K562 (cell line): ENCODE measurements at regions not wholly inside any gene's neighbourhood (a gene's known extent, or its start where the extent isn't known, plus 50 kb on each side); places are given as distances from the start of the nearest gene placed in this dataset.

Source experiments
- ATF7 ChIP-seq: fragments of 450-650 bp; IDR thresholded peaks from 2 replicates; pipeline ENCODE4 v1.7.1; 2014; ENCODE audit warnings: mild to moderate bottlenecking, moderate library complexity
- C11orf30 ChIP-seq: fragments of 450-650 bp; IDR thresholded peaks from 2 replicates; pipeline ENCODE4 v1.6.1; 2016; ENCODE audit warnings: low read depth, mild to moderate bottlenecking
- HES1 ChIP-seq: fragments of 450-650 bp; IDR thresholded peaks from 2 replicates; pipeline ENCODE4 v1.6.1; 2016; ENCODE audit warnings: low read depth, mild to moderate bottlenecking, moderate library complexity
- PRPF4 ChIP-seq: fragments of 200-400 bp; formaldehyde crosslinking; IDR thresholded peaks from one replicate; pipeline ENCODE4 v1.6.1; 2017; ENCODE audit warnings: low read length, low read depth, mild to moderate bottlenecking; ENCODE audit not compliant: insufficient read depth, poor library complexity, severe bottlenecking
- PURB ChIP-seq: sonication (generic); formaldehyde crosslinking; IDR thresholded peaks from 2 replicates; pipeline ENCODE4 v1.9.0; 2021; ENCODE audit warnings: low read depth, mild to moderate bottlenecking, missing genetic modification reagents
- REST ChIP-seq, 2 experiments: fragments of 450-650 bp; formaldehyde crosslinking in 1 of 2; IDR thresholded peaks; 2 replicates each; pipeline versions ENCODE4 v1.4.0 to v1.6.1; 2014 to 2020; ENCODE audit warnings: mild to moderate bottlenecking in 2 of 2, borderline replicate concordance in 1 of 2, low read depth in 1 of 2
- SIN3A ChIP-seq, 2 experiments: fragments of 150-350 bp in 1 of 2; IDR thresholded peaks; 2 replicates each; pipeline ENCODE4 v1.6.1; 2011 to 2016; ENCODE audit warnings: borderline replicate concordance in 2 of 2, low read depth in 2 of 2, low read length in 2 of 2, mild to moderate bottlenecking in 2 of 2, moderate library complexity in 2 of 2; ENCODE audit not compliant: control insufficient read depth in 1 of 2
- ZMIZ1 ChIP-seq, 2 experiments: fragments of 150-350 bp in 1 of 2; IDR thresholded peaks; 2 replicates each; pipeline ENCODE4 v1.6.1; 2012 to 2016; ENCODE audit warnings: low read depth in 2 of 2, low read length in 2 of 2, mild to moderate bottlenecking in 1 of 2, moderate library complexity in 1 of 2
- ZNF232 ChIP-seq: sonication (generic); formaldehyde crosslinking; IDR thresholded peaks from 2 replicates; pipeline ENCODE4 v1.8.0; 2022; ENCODE audit warnings: mild to moderate bottlenecking, missing genetic modification reagents
- ZNF316 ChIP-seq: fragments of 450-650 bp; IDR thresholded peaks from 2 replicates; pipeline ENCODE4 v1.6.1; 2016
- ZNF740 ChIP-seq, 3 experiments: fragments of 200-800 bp in 1 of 3; sonication (Bioruptor generic) in 1 of 3; sonication (generic) in 1 of 3; formaldehyde crosslinking in 1 of 3; IDR thresholded peaks; 2 replicates each; pipeline versions ENCODE4 v1.6.1 to v1.8.0; 2016 to 2022; ENCODE audit warnings: mild to moderate bottlenecking in 2 of 3, missing compliant biosample characterization in 2 of 3, missing genetic modification characterization in 2 of 3, missing genetic modification reagents in 1 of 3
- ZZZ3 ChIP-seq: fragments of 450-650 bp; IDR thresholded peaks from 2 replicates; pipeline ENCODE4 v1.6.1; 2016; ENCODE audit warnings: antibody characterized with exemption, mild to moderate bottlenecking, moderate library complexity

- TF ChIP-seq REST (IDR thresholded peaks at IDR 0.05; ENCODE audit: borderline replicate concordance) (no peak), REST (CRISPR knock-in tag; IDR thresholded peaks at IDR 0.05; ENCODE audit: low read depth) (no peak), ZNF316 (peak; percentile 85), ATF7 (no peak), HES1 (no peak), ZMIZ1 (IDR thresholded peaks at IDR 0.05; ENCODE audit: low read depth in 2 of 2, low read length in 2 of 2) (no peak), ZNF232 (CRISPR knock-in tag) (no peak), PURB (CRISPR knock-in tag) (no peak), C11orf30 (peak; percentile 72), ZNF740 (CRISPR knock-in tag; IDR thresholded peaks at IDR 0.05) (no peak), ZNF740 (tag; IDR thresholded peaks at IDR 0.05) (no peak), PRPF4 (no peak), ZZZ3 (no peak), SIN3A (IDR thresholded peaks at IDR 0.05; ENCODE audit: borderline replicate concordance in 2 of 2, control insufficient read depth in 1 of 2, low read depth in 2 of 2, low read length in 2 of 2) (no peak)
Measured at GRCh38 chr5:89499787-89500186, 616.8 kb upstream of the MEF2C start (continued).
